ENCODE measurements at regions not wholly inside any gene's neighbourhood (a gene's known extent, or its start where the extent isn't known, plus 50 kb on each side); places are given as distances from the start of the nearest gene placed in this dataset.
"Not testable (repeated sequence)": the region's sequence is repeated elsewhere in the genome, so short reads cannot be mapped to it uniquely, and the experiment has no call there.

- no peak for DNase-seq
Observed at GRCh38 chr4:96342790-96343455, 503.0 kb downstream of the PDHA2 start.

- DNase-seq = no peak
Observed at GRCh38 chr4:96343836-96344235, 503.9 kb downstream of the PDHA2 start.

GRCh38 chr4:96347582-96347981 is 507.7 kb downstream of the PDHA2 start:
- DNase-seq = no peak

GRCh38 chr4:96352051-96352517 is 512.2 kb downstream of the PDHA2 start:
- DNase-seq = no peak

GRCh38 chr4:96354036-96354712 is 514.3 kb downstream of the PDHA2 start:
- DNase-seq = no peak

- DNase-seq = no peak
Observed at GRCh38 chr4:96355414-96355813, 515.5 kb downstream of the PDHA2 start.

GRCh38 chr4:96356591-96357370 is 516.9 kb downstream of the PDHA2 start:
- peak; percentile 22 for DNase-seq

GRCh38 chr4:96366632-96367031 is 526.7 kb downstream of the PDHA2 start:
- no peak for DNase-seq

GRCh38 chr4:96375367-96375766 is 535.5 kb downstream of the PDHA2 start:
- DNase-seq = no peak

GRCh38 chr4:96379524-96379923 is 539.6 kb downstream of the PDHA2 start:
- DNase-seq = no peak

GRCh38 chr4:96380106-96380505 is 540.2 kb downstream of the PDHA2 start:
- no peak for DNase-seq

GRCh38 chr4:96383349-96383748 is 543.5 kb downstream of the PDHA2 start:
- no peak for DNase-seq

GRCh38 chr4:96389770-96390169 is 549.9 kb downstream of the PDHA2 start:
- no peak for DNase-seq

GRCh38 chr4:96390404-96390803 is 550.5 kb downstream of the PDHA2 start:
- no peak for DNase-seq

- no peak for DNase-seq
Observed at GRCh38 chr4:96395747-96396146, 555.9 kb downstream of the PDHA2 start.

- no peak for DNase-seq
Observed at GRCh38 chr4:96406742-96407141, 566.8 kb downstream of the PDHA2 start.

- no peak for DNase-seq
Observed at GRCh38 chr4:96407225-96407624, 567.3 kb downstream of the PDHA2 start.

- DNase-seq = no peak
Observed at GRCh38 chr4:96407738-96408463, 568.0 kb downstream of the PDHA2 start.

GRCh38 chr4:96414853-96415252 is 575.0 kb downstream of the PDHA2 start:
- DNase-seq = not testable (repeated sequence)

GRCh38 chr4:96429657-96430056 is 589.8 kb downstream of the PDHA2 start:
- DNase-seq = no peak

- DNase-seq = no peak
Observed at GRCh38 chr4:96431094-96431493, 591.2 kb downstream of the PDHA2 start.

GRCh38 chr4:96448315-96448872 is 608.5 kb downstream of the PDHA2 start:
- DNase-seq = no peak

Measured in right hindlimb (tissue), 1 donor.